Common myeloid progenitor, CD34-positive (primary cell): ENCODE measurements at regions not wholly inside any gene's neighbourhood (a gene's known extent, or its start where the extent isn't known, plus 50 kb on each side); places are given as distances from the start of the nearest gene placed in this dataset.
"Not testable (repeated sequence)": the region's sequence is repeated elsewhere in the genome, so short reads cannot be mapped to it uniquely, and the experiment has no call there.

Experiments used
- CTCF ChIA-PET: fragments of 350-600 bp; sonication (Branson Sonifier 250); formaldehyde crosslinking; loops from one replicate; lab custom pipeline; 2021; ENCODE audit warnings: antibody characterized with exemption; lab: Charles Lee
- POLR2A ChIA-PET: fragments of 350-600 bp; sonication (Branson Sonifier 250); formaldehyde crosslinking; loops from one replicate; lab custom pipeline; 2021; ENCODE audit warnings: antibody characterized with exemption; lab: Charles Lee
- DNase-seq, 3 donors: peaks; one replicate each; pipeline versions ENCODE4 v3.0.0 to v3.0.0-alpha.2; 2013
- H3K27ac ChIP-seq, 2 experiments: 1 replicate in 1 of 2; 2 replicates in 1 of 2; pipeline ENCODE4 v1.7.0; 2013; ENCODE audit warnings: inconsistent platforms in 2 of 2, low read length in 2 of 2, mild to moderate bottlenecking in 2 of 2, low read depth in 1 of 2, moderate library complexity in 1 of 2; ENCODE audit not compliant: severe bottlenecking in 2 of 2, insufficient read depth in 1 of 2, poor library complexity in 1 of 2
- H3K27me3 ChIP-seq, 5 experiments: replicated peaks in 2 of 5; 1 replicate in 3 of 5; 2 replicates in 2 of 5; pipeline versions ENCODE4 v1.6.1 to v1.7.0; 2013; ENCODE audit warnings: low read length in 4 of 5, mild to moderate bottlenecking in 2 of 5, moderate library complexity in 2 of 5, inconsistent platforms in 1 of 5; ENCODE audit not compliant: insufficient read depth in 5 of 5, control insufficient read depth in 4 of 5
- H3K36me3 ChIP-seq, 4 experiments: 1 replicate in 2 of 4; 2 replicates in 2 of 4; pipeline versions ENCODE4 v1.6.1 to v1.7.0; 2013; ENCODE audit warnings: low read length in 3 of 4, control low read depth in 1 of 4, mild to moderate bottlenecking in 1 of 4; ENCODE audit not compliant: control insufficient read depth in 4 of 4, insufficient read depth in 4 of 4
- H3K4me1 ChIP-seq, 4 experiments: 1 replicate in 3 of 4; 2 replicates in 1 of 4; pipeline versions ENCODE4 v1.6.1 to v1.7.1; 2013; ENCODE audit warnings: low read length in 3 of 4, mild to moderate bottlenecking in 3 of 4, control low read depth in 1 of 4, inconsistent platforms in 1 of 4, moderate library complexity in 1 of 4; ENCODE audit not compliant: control insufficient read depth in 4 of 4, insufficient read depth in 4 of 4; ENCODE audit errors: control extremely low read depth in 1 of 4
- H3K4me3 ChIP-seq, 7 experiments: 1 replicate in 4 of 7; 2 replicates in 3 of 7; pipeline versions ENCODE4 v1.5.1 to v1.7.0; 2013; ENCODE audit warnings: mild to moderate bottlenecking in 7 of 7, low read length in 6 of 7, moderate library complexity in 6 of 7, inconsistent platforms in 2 of 7, low read depth in 2 of 7, control low read depth in 1 of 7; ENCODE audit not compliant: insufficient read depth in 4 of 7, control insufficient read depth in 1 of 7; ENCODE audit errors: extremely low read depth in 1 of 7
- H3K9me3 ChIP-seq, 5 experiments: 1 replicate in 4 of 5; 2 replicates in 1 of 5; pipeline versions ENCODE4 v1.6.1 to v1.7.1; 2013; ENCODE audit warnings: low read length in 4 of 5, mild to moderate bottlenecking in 2 of 5, inconsistent platforms in 1 of 5, low read depth in 1 of 5, moderate library complexity in 1 of 5; ENCODE audit not compliant: control insufficient read depth in 4 of 5, insufficient read depth in 2 of 5; ENCODE audit errors: control extremely low read depth in 1 of 5
- WGBS: methylation state at CpG from one replicate; pipeline ENCODE4 v1.1.5; 2013; ENCODE audit not compliant: insufficient coverage; 5-methylcytosine and 5-hydroxymethylcytosine counted together

- WGBS, result 0% methylated on average over 7 of the region's 10 CpGs
- peaks cover 0 to 91% (median 70%) of the 10 kb centered on the region in 4 experiments for H3K4me1 ChIP-seq
- peak; percentile 62 to 90 (median 81) for DNase-seq
- H3K9me3 ChIP-seq, result peaks cover 0 to 6% (median 0%) of the 10 kb centered on the region in 5 experiments
- ChIA-PET CTCF (interaction anchor here (0.8 to 1.1 kb wide), 5 partner anchors 9 to 112 kb away, joined by 3 to 6 read pairs (median 3); no protein-coding TSS in a partner anchor), POLR2A (interaction anchor here (0.9 to 3.7 kb wide), 8 partner anchors 9 to 72 kb away, joined by 3 to 35 read pairs (median 8); no protein-coding TSS in a partner anchor)
- H3K4me3 ChIP-seq, result peak overlapping the region; percentile 71 to 96 (median 81)
- H3K36me3 ChIP-seq, result peaks cover 0 to 28% (median 6%) of the 10 kb centered on the region in 4 experiments
- peak overlapping the region; percentile 61 to 80 for H3K27ac ChIP-seq
- H3K27me3 ChIP-seq, result no peaks in the 10 kb centered on the region
These were observed 363.5 kb downstream of the TMEM121 start for GRCh38 chr14:105889666-105890473.

GRCh38 chr14:105890474-105891220, 364.3 kb downstream of the TMEM121 start:
- peaks cover 0 to 91% (median 71%) of the 10 kb centered on the region in 4 experiments for H3K4me1 ChIP-seq
- ChIA-PET POLR2A (interaction anchor here (1.1 to 3.7 kb wide), 7 partner anchors 9 to 28 kb away, joined by 5 to 35 read pairs (median 7); no protein-coding TSS in a partner anchor), CTCF (interaction anchor here (1.0 to 1.1 kb wide), 4 partner anchors 9 to 111 kb away, joined by 3 to 6 read pairs (median 3); no protein-coding TSS in a partner anchor)
- 2% methylated on average over 16 of the region's 18 CpGs for WGBS
- H3K4me3 ChIP-seq, result peak overlapping the region; percentile 71 to 96 (median 81)
- peaks cover 0 to 35% (median 13%) of the 10 kb centered on the region in 4 experiments for H3K36me3 ChIP-seq
- DNase-seq, result no peak
- peak overlapping the region; percentile 61 to 80 for H3K27ac ChIP-seq
- peaks cover 0 to 6% (median 0%) of the 10 kb centered on the region in 5 experiments for H3K9me3 ChIP-seq
- H3K27me3 ChIP-seq, result no peaks in the 10 kb centered on the region

GRCh38 chr14:105891221-105891602, 364.8 kb downstream of the TMEM121 start:
- peak overlapping the region; percentile 61 to 80 for H3K27ac ChIP-seq
- no peak for DNase-seq
- H3K4me3 ChIP-seq, result peak overlapping the region; percentile 71 to 96 (median 81)
- POLR2A ChIA-PET, result interaction anchor here (1.1 to 3.7 kb wide), 4 partner anchors 8 to 28 kb away, joined by 6 to 35 read pairs (median 13); no protein-coding TSS in a partner anchor
- H3K27me3 ChIP-seq, result no peaks in the 10 kb centered on the region
- peaks cover 0 to 6% (median 0%) of the 10 kb centered on the region in 5 experiments for H3K9me3 ChIP-seq
- H3K4me1 ChIP-seq, result peaks cover 0 to 91% (median 73%) of the 10 kb centered on the region in 4 experiments
- CTCF ChIA-PET, result no interaction called here
- 1% methylated on average over 12 of the region's 15 CpGs for WGBS
- peaks cover 0 to 37% (median 13%) of the 10 kb centered on the region in 4 experiments for H3K36me3 ChIP-seq

GRCh38 chr14:105891631-105892452, 365.5 kb downstream of the TMEM121 start:
- no peak for DNase-seq
- ChIA-PET POLR2A (interaction anchor here (1.1 to 3.7 kb wide), 3 partner anchors 8 to 29 kb away, joined by 6 to 35 read pairs (median 20); no protein-coding TSS in a partner anchor), CTCF (no interaction called here)
- Histone ChIP-seq H3K4me1 (peaks cover 0 to 91% (median 73%) of the 10 kb centered on the region in 4 experiments), H3K4me3 (peak overlapping the region; percentile 71 to 96 (median 81)), H3K9me3 (peaks cover 0 to 5% (median 0%) of the 10 kb centered on the region in 5 experiments), H3K36me3 (peaks cover 0 to 43% (median 13%) of the 10 kb centered on the region in 4 experiments), H3K27me3 (no peaks in the 10 kb centered on the region), H3K27ac (peak overlapping the region; percentile 50 to 80)
- 3% methylated on average over 12 of the region's 18 CpGs for WGBS

- CTCF ChIA-PET, DNase-seq, H3K27me3 ChIP-seq, H3K9me3 ChIP-seq: not testable (repeated sequence)
- Histone ChIP-seq H3K4me1 (peaks cover 0 to 91% (median 78%) of the 10 kb centered on the region in 4 experiments), H3K36me3 (peaks cover 0 to 51% (median 15%) of the 10 kb centered on the region in 4 experiments), H3K4me3 (peak overlapping the region; percentile 46 to 96 (median 81)), H3K27ac (peak overlapping the region in 1 of 2 experiments; percentile 80)
- POLR2A ChIA-PET, result interaction anchor here (1.2 to 3.7 kb wide), 2 partner anchors 13 to 30 kb away, joined by 3 to 35 read pairs; no protein-coding TSS in a partner anchor
- WGBS, result 17% methylated on average over 12 of the region's 27 CpGs
These were observed 366.4 kb downstream of the TMEM121 start for GRCh38 chr14:105892453-105893441.
